ENCODE measurements at regions not wholly inside any gene's neighbourhood (a gene's known extent, or its start where the extent isn't known, plus 50 kb on each side); places are given as distances from the start of the nearest gene placed in this dataset.

GRCh38 chr13:75050419-75051046 lies 431.4 kb downstream of the TBC1D4 start (continued):
- TF ChIP-seq ZNF462 (CRISPR knock-in tag; IDR thresholded peaks at IDR 0.05) = no peak

GRCh38 chr13:75049735-75050335 lies 432.1 kb downstream of the TBC1D4 start:
- ATAC-seq (no peak), DNase-seq (ENCODE audit: low spot score) (no peak)
- Histone ChIP-seq H3K27me3 (ENCODE audit: insufficient read depth) (no peaks in the 10 kb centered on the region), H3K79me2 (replicated peaks; ENCODE audit: insufficient read depth) (no peaks in the 10 kb centered on the region), H4K20me1 (replicated peaks; ENCODE audit: insufficient read depth) (no peaks in the 10 kb centered on the region), H3K36me3 (ENCODE audit: insufficient read depth) (no peaks in the 10 kb centered on the region), H3K4me2 (no peak overlapping the region), H3K4me3 (no peak overlapping the region), H3K27ac (ENCODE audit: low read depth) (no peak overlapping the region), H2AFZ (no peak overlapping the region), H3K4me1 (ENCODE audit: insufficient read depth) (peaks cover 4% of the 10 kb centered on the region; the same call in 1 of the 2 replicates), H3F3A (replicated peaks; ENCODE audit: low read depth) (no peaks in the 10 kb centered on the region), H3K9me2 (ENCODE audit: insufficient read depth) (no peaks in the 10 kb centered on the region; the same call in 1 of the 2 replicates)
- Mint-ChIP-seq H3K27ac (no peak overlapping the region), H3K27me3 (ENCODE audit: insufficient read depth, low read depth, poor library complexity) (peaks cover 2% of the 10 kb centered on the region), H3K4me1 (peaks cover 4% of the 10 kb centered on the region; the same call in 2 of the 3 replicates), H3K4me3 (no peak overlapping the region), H3K36me3 (ENCODE audit: low read depth) (no peaks in the 10 kb centered on the region), H3K9me3 (no peaks in the 10 kb centered on the region)
- no peak for TF ChIP-seq NANOG (IDR thresholded peaks at IDR 0.05; ENCODE audit: borderline replicate concordance)
- no peak for TF ChIP-seq STAT1 (IDR thresholded peaks at IDR 0.05; ENCODE audit: unreplicated experiment)
- TF ChIP-seq ZNF462 (CRISPR knock-in tag; IDR thresholded peaks at IDR 0.05) = no peak
- TF ChIP-seq ZNF331 (CRISPR knock-in tag; IDR thresholded peaks at IDR 0.05; ENCODE audit: low read depth) = no peak
